ENCODE measurements at regions not wholly inside any gene's neighbourhood (a gene's known extent, or its start where the extent isn't known, plus 50 kb on each side); places are given as distances from the start of the nearest gene placed in this dataset.

GRCh38 chr1:55904541-55904940, 674.8 kb downstream of the PLPP3 start:
- Histone ChIP-seq H3K9me3 (no peaks in the 10 kb centered on the region), H3K27me3 (no peaks in the 10 kb centered on the region), H3K27ac (no peak overlapping the region), H3K4me3 (no peak overlapping the region), H3K36me3 (no peaks in the 10 kb centered on the region), H3K4me1 (no peaks in the 10 kb centered on the region)
- intact Hi-C loops (cut with DNase I; ENCODE audit: low total_unique reads), result no loop called here
- TF ChIP-seq POLR2AphosphoS5 (IDR thresholded peaks at IDR 0.05) (no peak), EP300 (IDR thresholded peaks at IDR 0.05; ENCODE audit: low read depth) (no peak), CTCF (IDR thresholded peaks at IDR 0.05) (no peak), POLR2A (IDR thresholded peaks at IDR 0.05) (no peak)
- in situ Hi-C loops (cut with MboI; ENCODE audit: low pct_ligation_motif_present in 1 of 4, low pct_unique_long_range_greater_than_20kb in 1 of 4, low sequenced_read_pairs in 3 of 4), result no loop called here
- WGBS, 2 donors (ENCODE audit: low coverage in 1 of 2), result 93% methylated on average over 3 of the region's 3 CpGs; no CpG with 5 or more reads in 1 of the 2 donors
- DNase-seq, result no peak

GRCh38 chr1:55898181-55898580, 681.2 kb downstream of the PLPP3 start:
- no peak for DNase-seq
- Histone ChIP-seq H3K9me3 (no peaks in the 10 kb centered on the region), H3K4me1 (no peaks in the 10 kb centered on the region), H3K4me3 (no peak overlapping the region), H3K36me3 (no peaks in the 10 kb centered on the region), H3K27me3 (no peaks in the 10 kb centered on the region), H3K27ac (no peak overlapping the region)
- TF ChIP-seq POLR2AphosphoS5 (IDR thresholded peaks at IDR 0.05) (peak in 1 of 3 donors; percentile 48), CTCF (IDR thresholded peaks at IDR 0.05) (no peak), POLR2A (IDR thresholded peaks at IDR 0.05) (no peak), EP300 (IDR thresholded peaks at IDR 0.05; ENCODE audit: low read depth) (no peak)
- in situ Hi-C loops (cut with MboI; ENCODE audit: low pct_ligation_motif_present in 1 of 4, low pct_unique_long_range_greater_than_20kb in 1 of 4, low sequenced_read_pairs in 3 of 4), result no loop called here
- 71 to 74% methylated on average over 1 of the region's 1 CpG for WGBS, 2 donors (ENCODE audit: low coverage in 1 of 2)
- intact Hi-C loops (cut with DNase I; ENCODE audit: low total_unique reads), result no loop called here

GRCh38 chr1:55896210-55896609, 681.0 kb upstream of the USP24 start:
- TF ChIP-seq CTCF (IDR thresholded peaks at IDR 0.05), result no peak
- TF ChIP-seq POLR2A (IDR thresholded peaks at IDR 0.05), result no peak
- no peak for TF ChIP-seq EP300 (IDR thresholded peaks at IDR 0.05; ENCODE audit: low read depth)
- TF ChIP-seq POLR2AphosphoS5 (IDR thresholded peaks at IDR 0.05), result no peak
- peaks cover 6 to 7% of the 10 kb centered on the region in 2 donors for H3K9me3 ChIP-seq
- intact Hi-C loops (cut with DNase I; ENCODE audit: low total_unique reads), result no loop called here
- in situ Hi-C loops (cut with MboI; ENCODE audit: low pct_ligation_motif_present in 1 of 4, low pct_unique_long_range_greater_than_20kb in 1 of 4, low sequenced_read_pairs in 3 of 4), result no loop called here
- H3K4me3 ChIP-seq, result no peak overlapping the region
- H3K27me3 ChIP-seq, result no peaks in the 10 kb centered on the region
- no peaks in the 10 kb centered on the region for H3K36me3 ChIP-seq
- no peak overlapping the region for H3K27ac ChIP-seq
- no peaks in the 10 kb centered on the region for H3K4me1 ChIP-seq
- DNase-seq, result no peak
- WGBS, 2 donors (ENCODE audit: low coverage in 1 of 2), result 78 to 86% methylated on average over 5 of the region's 5 CpGs

- Histone ChIP-seq H3K36me3 (no peaks in the 10 kb centered on the region), H3K9me3 (peaks cover 6 to 7% of the 10 kb centered on the region in 2 donors), H3K27ac (no peak overlapping the region), H3K4me1 (no peaks in the 10 kb centered on the region), H3K4me3 (no peak overlapping the region), H3K27me3 (no peaks in the 10 kb centered on the region)
- no peak for TF ChIP-seq EP300 (IDR thresholded peaks at IDR 0.05; ENCODE audit: low read depth)
- no peak for DNase-seq
- in situ Hi-C loops (cut with MboI; ENCODE audit: low pct_ligation_motif_present in 1 of 4, low pct_unique_long_range_greater_than_20kb in 1 of 4, low sequenced_read_pairs in 3 of 4) (no loop called here), intact Hi-C loops (cut with DNase I; ENCODE audit: low total_unique reads) (no loop called here)
- 69 to 75% methylated on average over 2 of the region's 2 CpGs for WGBS, 2 donors (ENCODE audit: low coverage in 1 of 2)
These were observed 679.4 kb upstream of the USP24 start for GRCh38 chr1:55894521-55894920.

- H3K4me1 ChIP-seq, result no peaks in the 10 kb centered on the region
- peaks cover 6 to 7% of the 10 kb centered on the region in 2 donors for H3K9me3 ChIP-seq
- H3K36me3 ChIP-seq, result no peaks in the 10 kb centered on the region
- no peak overlapping the region for H3K27ac ChIP-seq
- WGBS, 2 donors (ENCODE audit: low coverage in 1 of 2), result 26 to 29% methylated on average over 2 of the region's 2 CpGs
- TF ChIP-seq POLR2AphosphoS5 (IDR thresholded peaks at IDR 0.05) (no peak), POLR2A (IDR thresholded peaks at IDR 0.05) (no peak), EP300 (IDR thresholded peaks at IDR 0.05; ENCODE audit: low read depth) (no peak), CTCF (IDR thresholded peaks at IDR 0.05) (peak in 4 of 5 experiments; percentile 25 to 35 (median 28))
- H3K27me3 ChIP-seq, result no peaks in the 10 kb centered on the region
- in situ Hi-C loops (cut with MboI; ENCODE audit: low pct_ligation_motif_present in 1 of 4, low pct_unique_long_range_greater_than_20kb in 1 of 4, low sequenced_read_pairs in 3 of 4) (no loop called here), intact Hi-C loops (cut with DNase I; ENCODE audit: low total_unique reads) (no loop called here)
- DNase-seq, result no peak
- no peak overlapping the region for H3K4me3 ChIP-seq
These were observed 678.0 kb upstream of the USP24 start for GRCh38 chr1:55893155-55893554.
